CD4-positive, alpha-beta T cell (primary cell): ENCODE measurements at regions not wholly inside any gene's neighbourhood (a gene's known extent, or its start where the extent isn't known, plus 50 kb on each side); places are given as distances from the start of the nearest gene placed in this dataset.

Experiments
- ATAC-seq: fragments of 200-7000 bp; cut with Tn5 transposase; one replicate; pipeline ENCODE4 v1.10.0; 2022; ENCODE audit warnings: mild to moderate bottlenecking; ENCODE audit not compliant: poor library complexity
- CTCF ChIA-PET: fragments of 350-600 bp; sonication (Branson Sonifier 250); formaldehyde crosslinking; loops from one replicate; lab custom pipeline; 2021; ENCODE audit warnings: antibody characterized with exemption, inconsistent platforms; lab: Charles Lee
- POLR2A ChIA-PET: fragments of 350-600 bp; sonication (Branson Sonifier 250); formaldehyde crosslinking; loops from one replicate; lab custom pipeline; 2021; ENCODE audit warnings: antibody characterized with exemption, inconsistent platforms; lab: Charles Lee
- DNase-seq, 14 experiments: peaks; one replicate each; pipeline ENCODE4 v3.0.0-alpha.2; 2013 to 2020; ENCODE audit warnings: mixed read lengths in 2 of 14
- H3K27ac ChIP-seq, 2 donors: one replicate each; pipeline versions ENCODE4 v1.5.1 to v1.7.0; 2013; ENCODE audit warnings: low read length in 2 of 2, low read depth in 1 of 2, mild to moderate bottlenecking in 1 of 2
- H3K27me3 ChIP-seq, 2 experiments: 1 replicate in 1 of 2; 2 replicates in 1 of 2; pipeline versions ENCODE4 v1.6.1 to v1.7.0; 2013; ENCODE audit warnings: low read length in 2 of 2, control low read depth in 1 of 2, mild to moderate bottlenecking in 1 of 2, moderate library complexity in 1 of 2; ENCODE audit not compliant: insufficient read depth in 2 of 2, control insufficient read depth in 1 of 2
- H3K36me3 ChIP-seq: one replicate; pipeline ENCODE4 v1.6.1; 2013; ENCODE audit warnings: low read length, control low read depth; ENCODE audit not compliant: insufficient read depth
- H3K4me1 ChIP-seq: one replicate; pipeline ENCODE4 v1.6.1; 2013; ENCODE audit warnings: low read length, control low read depth; ENCODE audit not compliant: insufficient read depth
- H3K4me3 ChIP-seq: one replicate; pipeline ENCODE4 v1.5.1; 2013; ENCODE audit warnings: mild to moderate bottlenecking, low read length, moderate library complexity
- H3K9me3 ChIP-seq, 2 experiments: 1 replicate in 1 of 2; 2 replicates in 1 of 2; pipeline versions ENCODE4 v1.6.1 to v1.7.0; 2013; ENCODE audit warnings: low read length in 2 of 2, mild to moderate bottlenecking in 2 of 2, control low read depth in 1 of 2, moderate library complexity in 1 of 2; ENCODE audit not compliant: control insufficient read depth in 1 of 2, insufficient read depth in 1 of 2
- H3K27ac Mint-ChIP-seq: one replicate; pipeline ENCODE4 v1.8.0; 2020; ENCODE audit warnings: mixed read lengths
- H3K27me3 Mint-ChIP-seq: one replicate; pipeline ENCODE4 v1.8.0; 2021; ENCODE audit warnings: mixed read lengths
- H3K36me3 Mint-ChIP-seq: one replicate; pipeline ENCODE4 v1.8.0; 2021; ENCODE audit warnings: low read depth, mixed read lengths
- H3K4me1 Mint-ChIP-seq: one replicate; pipeline ENCODE4 v1.8.0; 2021; ENCODE audit warnings: low read depth, mixed read lengths
- H3K4me3 Mint-ChIP-seq: one replicate; pipeline ENCODE4 v1.8.0; 2020; ENCODE audit warnings: mild to moderate bottlenecking, mixed read lengths
- H3K9me3 Mint-ChIP-seq: one replicate; pipeline ENCODE4 v1.8.0; 2020; ENCODE audit warnings: mixed read lengths
- intact Hi-C, 2 experiments: fragments of 100-400 bp; cut with DNase I in 1 of 2; cut with micrococcal nuclease in 1 of 2; formaldehyde crosslinking; loops; one replicate each; pipeline versions ENCODE4 v1.15.1 to v1.9.0; 2023 to 2025; cut with DNase I, micrococcal nuclease
- TF ChIP-seq, protein P1 (sequence below): fragments of 200-600 bp; IDR thresholded peaks from one replicate; pipeline ENCODE4 v1.8.0; 2022; ENCODE audit warnings: antibody characterized with exemption, mild to moderate bottlenecking

DNA sequence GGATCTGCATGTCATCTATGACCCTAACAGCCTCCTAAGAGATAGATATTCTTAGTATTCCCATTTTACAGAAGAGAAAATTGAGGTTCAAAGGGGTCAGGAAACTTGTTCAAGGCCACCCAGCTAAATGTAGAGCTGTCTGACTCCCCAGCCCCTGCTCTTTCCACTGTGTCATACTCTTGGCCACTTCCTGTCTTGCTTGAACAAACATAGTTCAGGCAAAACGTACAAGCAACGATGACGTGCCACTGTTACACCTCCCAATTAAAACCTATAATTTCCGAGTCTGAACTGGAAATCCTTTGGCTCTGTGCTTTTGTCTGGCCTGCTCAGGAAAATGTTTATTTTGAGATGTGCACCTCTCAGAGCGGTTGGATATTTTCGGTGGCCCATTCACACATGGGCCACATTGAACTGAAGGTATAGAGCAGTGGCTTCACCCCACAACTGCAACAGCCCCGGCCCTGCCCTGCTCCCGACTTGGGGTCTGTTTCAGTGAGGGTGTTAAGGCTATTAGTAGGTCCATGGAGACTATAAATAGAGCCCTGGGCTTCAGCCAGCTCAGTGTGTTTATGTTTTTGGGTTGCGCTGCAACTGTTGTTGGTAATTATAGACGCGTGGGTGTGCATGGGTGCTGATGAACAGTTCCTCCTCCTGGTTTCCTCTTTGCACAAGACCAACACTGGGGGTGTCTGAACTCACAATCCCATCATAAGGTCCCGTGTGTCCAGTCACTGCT, 172.3 kb upstream of the ADO start:
- TF ChIP-seq, protein P1, sequence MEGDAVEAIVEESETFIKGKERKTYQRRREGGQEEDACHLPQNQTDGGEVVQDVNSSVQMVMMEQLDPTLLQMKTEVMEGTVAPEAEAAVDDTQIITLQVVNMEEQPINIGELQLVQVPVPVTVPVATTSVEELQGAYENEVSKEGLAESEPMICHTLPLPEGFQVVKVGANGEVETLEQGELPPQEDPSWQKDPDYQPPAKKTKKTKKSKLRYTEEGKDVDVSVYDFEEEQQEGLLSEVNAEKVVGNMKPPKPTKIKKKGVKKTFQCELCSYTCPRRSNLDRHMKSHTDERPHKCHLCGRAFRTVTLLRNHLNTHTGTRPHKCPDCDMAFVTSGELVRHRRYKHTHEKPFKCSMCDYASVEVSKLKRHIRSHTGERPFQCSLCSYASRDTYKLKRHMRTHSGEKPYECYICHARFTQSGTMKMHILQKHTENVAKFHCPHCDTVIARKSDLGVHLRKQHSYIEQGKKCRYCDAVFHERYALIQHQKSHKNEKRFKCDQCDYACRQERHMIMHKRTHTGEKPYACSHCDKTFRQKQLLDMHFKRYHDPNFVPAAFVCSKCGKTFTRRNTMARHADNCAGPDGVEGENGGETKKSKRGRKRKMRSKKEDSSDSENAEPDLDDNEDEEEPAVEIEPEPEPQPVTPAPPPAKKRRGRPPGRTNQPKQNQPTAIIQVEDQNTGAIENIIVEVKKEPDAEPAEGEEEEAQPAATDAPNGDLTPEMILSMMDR, result no peak
- H3K4me3 Mint-ChIP-seq, result peak overlapping the region; percentile 22
- Histone ChIP-seq H3K9me3 (no peaks in the 10 kb centered on the region), H3K4me3 (no peak overlapping the region), H3K27me3 (no peaks in the 10 kb centered on the region), H3K27ac (peak overlapping the region in 1 of 2 donors; percentile 53), H3K36me3 (no peaks in the 10 kb centered on the region), H3K4me1 (peaks cover 24% of the 10 kb centered on the region)
- H3K4me1 Mint-ChIP-seq, result peaks cover 19% of the 10 kb centered on the region
- peak in 13 of 14 experiments; percentile 5 to 91 (median 39) for DNase-seq
- peak overlapping the region; percentile 80 for H3K27ac Mint-ChIP-seq
- ChIA-PET CTCF (interaction anchor here (1.2 kb wide), 1 partner anchor 142 kb away, joined by 3 read pairs; no protein-coding TSS in a partner anchor), POLR2A (interaction anchor here (0.7 to 1.2 kb wide), 3 partner anchors 9 to 101 kb away, joined by 3 to 4 read pairs (median 4); no protein-coding TSS in a partner anchor)
- no peaks in the 10 kb centered on the region for H3K36me3 Mint-ChIP-seq
- H3K27me3 Mint-ChIP-seq, result no peaks in the 10 kb centered on the region
- peak; percentile 86 for ATAC-seq
- H3K9me3 Mint-ChIP-seq, result no peaks in the 10 kb centered on the region
- intact Hi-C loops, result loop anchor here in 1 of 2 experiments (10.0 kb wide), 1 partner anchor 737 kb away; no protein-coding TSS in a partner anchor

DNA sequence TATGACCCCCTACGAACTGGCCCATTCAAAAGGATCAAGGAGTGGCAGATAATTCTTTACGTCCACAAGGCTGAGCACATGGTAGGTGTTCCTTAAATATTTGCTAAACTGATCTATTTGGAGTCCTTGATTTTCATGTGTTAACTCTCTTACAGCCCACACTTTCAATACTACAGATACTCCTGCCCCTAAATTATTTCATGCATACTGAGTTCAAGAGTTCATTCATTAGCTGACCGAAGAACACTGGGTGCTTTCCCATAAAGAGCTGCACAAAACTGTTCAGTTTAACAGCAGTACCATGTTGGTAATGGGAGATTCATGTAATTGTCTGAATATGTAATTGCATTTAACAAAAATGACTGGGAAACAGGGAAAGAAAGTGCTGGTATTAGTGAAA, 170.5 kb upstream of the ADO start:
- Mint-ChIP-seq H3K9me3 (no peaks in the 10 kb centered on the region), H3K36me3 (no peaks in the 10 kb centered on the region), H3K4me3 (no peak overlapping the region), H3K27me3 (no peaks in the 10 kb centered on the region), H3K4me1 (peaks cover 19% of the 10 kb centered on the region), H3K27ac (peak overlapping the region; percentile 53)
- ATAC-seq, result no peak
- H3K9me3 ChIP-seq, result no peaks in the 10 kb centered on the region
- intact Hi-C loops, result loop anchor here in 1 of 2 experiments (10.0 kb wide), 1 partner anchor 739 kb away; no protein-coding TSS in a partner anchor
- DNase-seq, result no peak
- H3K4me3 ChIP-seq, result no peak overlapping the region
- H3K27ac ChIP-seq, result no peak overlapping the region
- POLR2A ChIA-PET, result interaction anchor here (1.0 kb wide), 1 partner anchor 100 kb away, joined by 3 read pairs; no protein-coding TSS in a partner anchor
- TF ChIP-seq, protein P1, result no peak
- CTCF ChIA-PET, result interaction anchor here (2.0 kb wide), 1 partner anchor 184 kb away, joined by 4 read pairs; no protein-coding TSS in a partner anchor
- peaks cover 38% of the 10 kb centered on the region for H3K4me1 ChIP-seq
- no peaks in the 10 kb centered on the region for H3K27me3 ChIP-seq
- no peaks in the 10 kb centered on the region for H3K36me3 ChIP-seq

DNA sequence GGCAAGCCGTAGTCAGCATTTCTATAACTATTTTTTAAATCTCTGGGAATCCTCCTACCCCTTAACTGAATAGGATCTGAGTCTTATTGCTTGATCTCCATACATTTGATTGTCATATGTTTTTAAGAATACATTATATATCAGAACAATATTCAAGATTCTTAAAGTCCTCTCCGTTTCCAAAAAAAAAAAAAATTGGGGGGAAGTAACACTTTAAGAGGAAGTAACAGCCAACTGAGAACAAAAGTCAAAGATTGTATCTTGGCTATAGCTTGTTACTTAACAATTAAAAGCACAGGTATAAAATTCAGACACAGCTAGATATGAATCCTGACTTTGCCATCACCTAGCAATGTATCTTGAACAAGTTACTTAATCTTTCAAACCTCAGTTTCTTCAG, 169.9 kb upstream of the ADO start:
- no peaks in the 10 kb centered on the region for H3K27me3 Mint-ChIP-seq
- DNase-seq (peak in 1 of 14 experiments; percentile 32), ATAC-seq (no peak)
- H3K27ac Mint-ChIP-seq, result no peak overlapping the region
- no peak overlapping the region for H3K4me3 Mint-ChIP-seq
- H3K4me3 ChIP-seq, result no peak overlapping the region
- no peaks in the 10 kb centered on the region for H3K9me3 Mint-ChIP-seq
- H3K27ac ChIP-seq, result no peak overlapping the region
- H3K27me3 ChIP-seq, result no peaks in the 10 kb centered on the region
- no peaks in the 10 kb centered on the region for H3K36me3 ChIP-seq
- ChIA-PET POLR2A (interaction anchor here (0.8 to 1.0 kb wide), 3 partner anchors 100 to 183 kb away, joined by 3 read pairs; no protein-coding TSS in a partner anchor), CTCF (interaction anchor here (1.7 to 2.0 kb wide), 2 partner anchors 24 to 184 kb away, joined by 4 to 6 read pairs; no protein-coding TSS in a partner anchor)
- H3K9me3 ChIP-seq, result no peaks in the 10 kb centered on the region
- peaks cover 19% of the 10 kb centered on the region for H3K4me1 Mint-ChIP-seq
- peaks cover 38% of the 10 kb centered on the region for H3K4me1 ChIP-seq
- H3K36me3 Mint-ChIP-seq, result no peaks in the 10 kb centered on the region
- TF ChIP-seq, protein P1, result no peak
- intact Hi-C loops, result loop anchor here in 1 of 2 experiments (10.0 kb wide), 1 partner anchor 740 kb away; no protein-coding TSS in a partner anchor
